PC-3 (cell line): ENCODE measurements at regions not wholly inside any gene's neighbourhood (a gene's known extent, or its start where the extent isn't known, plus 50 kb on each side); places are given as distances from the start of the nearest gene placed in this dataset.

Experiments used
- EZH2 ChIP-seq: fragments of 300-600 bp; sonication (generic); IDR thresholded peaks from one replicate; pipeline ENCODE4 v1.6.1; 2017; ENCODE audit warnings: antibody characterized with exemption, mild to moderate bottlenecking, low read length; ENCODE audit not compliant: unreplicated experiment
- EZH2phosphoT487 ChIP-seq: fragments of 300-600 bp; sonication (generic); IDR thresholded peaks from 2 replicates; pipeline ENCODE4 v1.6.1; 2018; ENCODE audit warnings: mild to moderate bottlenecking, antibody characterized with exemption, low read length, borderline replicate concordance

- TF ChIP-seq EZH2 (no peak), EZH2phosphoT487 (no peak)
Measured at GRCh38 chr12:83996671-83997070, 915.9 kb downstream of the SLC6A15 start.
